BE2C (cell line): ENCODE measurements at regions not wholly inside any gene's neighbourhood (a gene's known extent, or its start where the extent isn't known, plus 50 kb on each side); places are given as distances from the start of the nearest gene placed in this dataset.
A peak's percentile ranks its signal among the peaks of the same experiment; 100 is the strongest.

ENCODE experiments used
- DNase-seq: peaks from one replicate; pipeline ENCODE4 v3.0.0-alpha.2; 2020
- H3K27me3 ChIP-seq: fragments of 250-450 bp; sonication (Bioruptor Pico); 2 replicates; pipeline ENCODE4 v1.5.1; 2020; ENCODE audit warnings: mild to moderate bottlenecking
- H3K36me3 ChIP-seq: fragments of 250-450 bp; sonication (Bioruptor Pico); 2 replicates; pipeline ENCODE4 v1.5.1; 2020; ENCODE audit warnings: mild to moderate bottlenecking
- H3K4me1 ChIP-seq: fragments of 250-450 bp; sonication (Bioruptor Pico); 2 replicates; pipeline ENCODE4 v1.5.1; 2020
- H3K4me3 ChIP-seq: 2 replicates; pipeline ENCODE4 v1.5.1; 2011; ENCODE audit warnings: low read depth, low read length
- H3K9me3 ChIP-seq: fragments of 250-450 bp; sonication (Bioruptor Pico); 2 replicates; pipeline ENCODE4 v1.5.1; 2020
- TF ChIP-seq, protein P1 (sequence below): IDR thresholded peaks from 2 replicates; pipeline ENCODE4 v1.5.1; 2012; ENCODE audit warnings: mild to moderate bottlenecking, low read depth, low read length

DNA sequence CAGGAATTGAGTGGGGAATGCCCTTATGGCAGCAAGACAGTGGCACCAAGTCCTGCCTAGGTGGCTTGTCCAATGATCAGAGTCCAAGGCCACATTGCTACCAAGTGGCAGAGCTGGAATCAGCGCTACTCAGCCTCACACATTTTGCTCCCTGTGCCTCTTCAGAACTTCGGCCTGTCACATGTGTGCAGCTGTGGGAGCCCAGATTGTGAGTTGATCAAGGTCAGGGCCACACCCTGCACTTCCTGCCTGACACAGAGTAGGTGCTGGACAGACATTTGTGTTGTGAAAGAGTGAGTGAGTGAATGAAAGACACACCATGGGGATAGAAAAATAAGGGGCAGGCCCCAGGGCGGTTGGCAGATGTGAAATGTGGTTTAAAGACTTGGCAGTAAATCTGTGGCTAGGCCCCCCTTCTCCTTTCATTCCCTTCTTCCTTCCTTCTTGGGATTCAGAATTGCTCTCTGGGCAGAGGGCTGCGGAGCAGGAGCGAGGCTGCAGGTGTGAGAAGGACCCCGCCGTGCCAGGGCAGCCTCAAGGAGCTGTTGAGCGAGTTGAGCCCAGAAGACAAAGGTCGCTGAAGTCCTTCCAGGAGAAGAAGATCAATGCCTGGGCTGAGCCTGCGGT lies 83.5 kb downstream of the SLC25A47 start:
- TF ChIP-seq, protein P1, sequence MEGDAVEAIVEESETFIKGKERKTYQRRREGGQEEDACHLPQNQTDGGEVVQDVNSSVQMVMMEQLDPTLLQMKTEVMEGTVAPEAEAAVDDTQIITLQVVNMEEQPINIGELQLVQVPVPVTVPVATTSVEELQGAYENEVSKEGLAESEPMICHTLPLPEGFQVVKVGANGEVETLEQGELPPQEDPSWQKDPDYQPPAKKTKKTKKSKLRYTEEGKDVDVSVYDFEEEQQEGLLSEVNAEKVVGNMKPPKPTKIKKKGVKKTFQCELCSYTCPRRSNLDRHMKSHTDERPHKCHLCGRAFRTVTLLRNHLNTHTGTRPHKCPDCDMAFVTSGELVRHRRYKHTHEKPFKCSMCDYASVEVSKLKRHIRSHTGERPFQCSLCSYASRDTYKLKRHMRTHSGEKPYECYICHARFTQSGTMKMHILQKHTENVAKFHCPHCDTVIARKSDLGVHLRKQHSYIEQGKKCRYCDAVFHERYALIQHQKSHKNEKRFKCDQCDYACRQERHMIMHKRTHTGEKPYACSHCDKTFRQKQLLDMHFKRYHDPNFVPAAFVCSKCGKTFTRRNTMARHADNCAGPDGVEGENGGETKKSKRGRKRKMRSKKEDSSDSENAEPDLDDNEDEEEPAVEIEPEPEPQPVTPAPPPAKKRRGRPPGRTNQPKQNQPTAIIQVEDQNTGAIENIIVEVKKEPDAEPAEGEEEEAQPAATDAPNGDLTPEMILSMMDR = no peak
- peaks cover 65% of the 10 kb centered on the region for H3K4me1 ChIP-seq
- no peaks in the 10 kb centered on the region for H3K36me3 ChIP-seq
- no peaks in the 10 kb centered on the region for H3K27me3 ChIP-seq
- no peak overlapping the region for H3K4me3 ChIP-seq
- DNase-seq = no peak
- no peaks in the 10 kb centered on the region for H3K9me3 ChIP-seq

DNA sequence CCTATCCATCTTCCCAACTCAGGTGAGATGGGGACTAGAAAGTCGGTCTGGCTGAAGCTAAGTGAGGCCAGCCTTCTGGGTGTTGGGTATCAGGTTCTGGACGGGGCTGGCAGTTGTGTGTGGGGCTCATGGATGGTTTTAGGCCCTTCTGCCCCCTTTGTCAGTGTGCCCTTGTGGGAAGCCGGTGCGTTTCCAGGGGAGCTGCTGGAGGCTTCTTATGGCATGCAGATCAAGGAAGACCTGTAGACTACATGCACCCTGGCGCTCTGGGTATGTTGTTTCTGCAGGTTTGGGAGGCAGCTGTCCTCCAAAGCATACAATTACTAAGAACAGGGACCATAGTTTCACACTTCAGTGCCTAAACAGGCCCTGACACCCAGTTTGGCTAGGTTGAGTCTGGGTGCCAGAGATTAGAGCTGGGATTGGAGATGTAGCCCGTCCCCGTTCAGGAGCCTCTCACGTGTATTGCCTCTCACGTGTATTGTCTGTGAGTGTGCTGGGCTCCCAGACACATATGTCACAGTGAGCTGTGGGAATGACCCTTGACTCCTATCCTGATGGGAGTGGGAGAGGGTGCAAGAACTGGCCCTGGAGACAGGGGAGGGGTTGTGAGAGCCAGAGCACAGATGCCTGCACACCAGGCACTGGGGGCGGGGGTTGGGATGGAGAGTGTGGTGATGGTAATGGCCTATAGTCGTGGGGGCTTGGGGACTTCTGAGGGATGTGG lies 84.4 kb downstream of the SLC25A47 start:
- DNase-seq = no peak
- Histone ChIP-seq H3K4me3 (no peak overlapping the region), H3K36me3 (no peaks in the 10 kb centered on the region), H3K9me3 (no peaks in the 10 kb centered on the region), H3K27me3 (no peaks in the 10 kb centered on the region), H3K4me1 (peaks cover 57% of the 10 kb centered on the region)
- TF ChIP-seq, protein P1 = no peak

DNA sequence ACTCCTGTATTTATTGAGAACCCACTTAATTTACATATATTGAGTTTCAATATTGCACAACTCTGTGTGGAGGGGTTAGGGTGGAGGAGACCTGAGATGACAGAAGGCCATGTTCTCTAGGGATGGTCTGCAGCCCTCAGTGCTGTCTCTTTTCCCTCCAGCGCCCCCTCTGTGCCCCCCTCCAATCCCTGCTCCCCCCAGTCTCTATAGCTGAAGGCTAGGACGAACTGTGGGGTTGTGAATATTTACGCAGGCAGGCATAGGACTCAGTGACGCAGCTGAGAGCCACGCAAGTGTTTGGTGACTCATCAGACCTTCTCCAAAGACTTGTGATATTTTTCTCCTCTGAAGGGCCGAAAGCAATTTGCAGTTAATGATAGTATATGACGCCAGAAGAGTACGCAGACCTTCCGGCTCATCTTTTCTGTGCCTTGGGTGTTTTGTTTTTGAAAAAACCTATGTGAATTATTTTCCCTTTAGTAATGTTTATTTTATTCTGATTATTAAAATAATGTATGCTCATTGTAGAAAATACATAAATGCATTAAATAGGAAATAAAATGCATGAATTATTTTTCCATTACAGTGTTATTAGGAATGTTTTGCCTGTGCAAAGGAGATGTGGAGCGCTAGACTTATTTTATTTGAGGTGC lies 85.3 kb downstream of the SLC25A47 start:
- Histone ChIP-seq H3K4me3 (no peak overlapping the region), H3K36me3 (no peaks in the 10 kb centered on the region), H3K27me3 (no peaks in the 10 kb centered on the region), H3K9me3 (no peaks in the 10 kb centered on the region), H3K4me1 (peaks cover 50% of the 10 kb centered on the region)
- no peak for DNase-seq
- TF ChIP-seq, protein P1 = no peak

DNA sequence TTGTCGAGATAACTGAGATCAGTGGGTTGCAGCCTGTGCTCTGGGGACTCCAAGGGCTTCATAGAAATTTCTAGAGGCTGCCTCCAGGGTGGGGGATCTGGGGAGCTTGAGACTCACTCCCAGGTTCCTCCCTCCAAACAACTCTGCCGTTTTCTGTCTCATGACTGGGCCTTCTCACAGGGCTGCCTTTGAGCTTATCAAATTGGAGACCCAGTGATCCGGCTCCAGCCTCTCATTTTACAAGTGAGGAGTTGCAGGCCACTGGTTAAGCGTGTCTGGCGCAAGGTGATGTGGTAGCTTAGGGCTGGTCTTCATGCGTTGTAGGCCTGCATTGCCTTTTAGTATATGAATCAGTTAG lies 85.8 kb downstream of the SLC25A47 start:
- H3K4me3 ChIP-seq = no peak overlapping the region
- H3K4me1 ChIP-seq = peaks cover 45% of the 10 kb centered on the region
- peak; percentile 72 for DNase-seq
- TF ChIP-seq, protein P1 = no peak
- no peaks in the 10 kb centered on the region for H3K36me3 ChIP-seq
- no peaks in the 10 kb centered on the region for H3K27me3 ChIP-seq
- H3K9me3 ChIP-seq = no peaks in the 10 kb centered on the region

DNA sequence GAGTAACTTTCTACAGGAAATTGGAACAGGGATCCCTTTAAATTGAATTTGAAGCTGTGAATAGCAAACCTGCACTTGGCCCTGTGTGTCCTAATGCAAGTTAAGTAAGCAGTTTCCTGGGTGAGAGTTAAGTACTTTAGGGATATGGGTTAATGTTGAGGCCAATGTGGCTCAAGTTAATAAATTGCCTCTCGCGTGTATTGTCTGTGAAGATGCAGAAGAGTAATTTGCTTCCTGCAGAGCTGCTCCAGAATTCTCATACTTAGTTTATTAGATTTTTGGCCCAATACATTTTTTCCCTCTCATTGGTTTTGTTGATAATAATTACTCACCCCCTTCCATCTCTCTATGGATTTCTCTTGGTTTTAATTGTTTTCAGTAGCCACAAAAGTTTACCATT lies 86.5 kb downstream of the SLC25A47 start:
- H3K9me3 ChIP-seq = no peaks in the 10 kb centered on the region
- no peaks in the 10 kb centered on the region for H3K36me3 ChIP-seq
- H3K4me1 ChIP-seq = peaks cover 38% of the 10 kb centered on the region
- H3K27me3 ChIP-seq = no peaks in the 10 kb centered on the region
- TF ChIP-seq, protein P1 = no peak
- H3K4me3 ChIP-seq = no peak overlapping the region
- DNase-seq = no peak
